ENCODE measurements at regions not wholly inside any gene's neighbourhood (a gene's known extent, or its start where the extent isn't known, plus 50 kb on each side); places are given as distances from the start of the nearest gene placed in this dataset.

GRCh38 chr2:128780434-128781080, 461.9 kb upstream of the HS6ST1 start:
- TF ChIP-seq TIGD3 (CRISPR knock-in tag; IDR thresholded peaks at IDR 0.05; ENCODE audit: borderline replicate concordance) = no peak
- no peak for TF ChIP-seq CHD2 (IDR thresholded peaks at IDR 0.05; ENCODE audit: low read depth, low read length)
- TF ChIP-seq ZNF274 (CRISPR knock-in tag; IDR thresholded peaks at IDR 0.05) = no peak
- no peak for TF ChIP-seq ZNF207 (IDR thresholded peaks at IDR 0.05; ENCODE audit: borderline replicate concordance)
- TF ChIP-seq FOXK2 (IDR thresholded peaks at IDR 0.05) = no peak
- no peak for TF ChIP-seq ZBTB26 (CRISPR knock-in tag; IDR thresholded peaks at IDR 0.05; ENCODE audit: borderline replicate concordance)
